WTC11 (cell line): ENCODE measurements at regions not wholly inside any gene's neighbourhood (a gene's known extent, or its start where the extent isn't known, plus 50 kb on each side); places are given as distances from the start of the nearest gene placed in this dataset.

Experiments used
- ATAC-seq: fragments of 200-7000 bp; cut with Tn5 transposase; 2 replicates; pipeline ENCODE4 v1.10.0; 2021; ENCODE audit warnings: mild to moderate bottlenecking, moderate library complexity
- CTCF ChIA-PET: fragments of 300-600 bp; sonication (Branson Sonifier 250); formaldehyde crosslinking; loops from one replicate; lab custom pipeline; 2021; ENCODE audit warnings: antibody characterized with exemption; lab: Charles Lee
- POLR2A ChIA-PET: fragments of 350-600 bp; sonication (Branson Sonifier 250); formaldehyde crosslinking; loops from one replicate; lab custom pipeline; 2021; ENCODE audit warnings: antibody characterized with exemption; lab: Charles Lee
- DNase-seq: peaks from one replicate; pipeline ENCODE4 v3.0.0; 2021; ENCODE audit warnings: low spot score
- H3K27ac Mint-ChIP-seq: 2 replicates; pipeline ENCODE4 v1.8.0; 2021; ENCODE audit warnings: mixed read lengths
- H3K27me3 Mint-ChIP-seq: 2 replicates; pipeline ENCODE4 v1.8.0; 2021; ENCODE audit warnings: low read depth, mild to moderate bottlenecking, moderate library complexity, mixed read lengths
- H3K36me3 Mint-ChIP-seq: 2 replicates; pipeline ENCODE4 v1.8.0; 2021; ENCODE audit warnings: mixed read lengths
- H3K4me1 Mint-ChIP-seq: 2 replicates; pipeline ENCODE4 v1.8.0; 2022; ENCODE audit warnings: mixed read lengths
- H3K4me3 Mint-ChIP-seq: 2 replicates; pipeline ENCODE4 v1.8.0; 2021; ENCODE audit warnings: mild to moderate bottlenecking, moderate library complexity, mixed read lengths
- H3K9me3 Mint-ChIP-seq: 2 replicates; pipeline ENCODE4 v1.8.0; 2021; ENCODE audit warnings: mixed read lengths
- CREB1 ChIP-seq: sonication (generic); formaldehyde crosslinking; IDR thresholded peaks from 2 replicates; pipeline ENCODE4 v1.8.0; 2023; ENCODE audit warnings: mild to moderate bottlenecking, missing genetic modification reagents
- FOXJ3 ChIP-seq: sonication (generic); formaldehyde crosslinking; IDR thresholded peaks from 2 replicates; pipeline ENCODE4 v1.9.0; 2021; ENCODE audit warnings: missing genetic modification reagents, mild to moderate bottlenecking, borderline replicate concordance
- GABPB1 ChIP-seq: sonication (generic); formaldehyde crosslinking; IDR thresholded peaks from 2 replicates; pipeline ENCODE4 v1.8.1; 2023; ENCODE audit warnings: mild to moderate bottlenecking, missing genetic modification reagents
- GRHL2 ChIP-seq: fragments of 250-450 bp; sonication (Bioruptor Pico); IDR thresholded peaks from 2 replicates; pipeline ENCODE4 v1.8.0; 2022; ENCODE audit warnings: mild to moderate bottlenecking, moderate library complexity; ENCODE audit not compliant: insufficient replicate concordance, severe bottlenecking
- JAZF1 ChIP-seq: fragments of 250-450 bp; sonication (Bioruptor Pico); IDR thresholded peaks from 2 replicates; pipeline ENCODE4 v1.9.0; 2021; ENCODE audit warnings: moderate library complexity, mild to moderate bottlenecking, inconsistent platforms
- NFATC4 ChIP-seq: fragments of 250-450 bp; sonication (Bioruptor Pico); IDR thresholded peaks from 2 replicates; pipeline ENCODE4 v1.9.0; 2021; ENCODE audit warnings: mild to moderate bottlenecking
- OVOL2 ChIP-seq: fragments of 250-450 bp; sonication (Bioruptor Pico); IDR thresholded peaks from 2 replicates; pipeline ENCODE4 v1.9.0; 2021; ENCODE audit warnings: mild to moderate bottlenecking, borderline replicate concordance
- RORB ChIP-seq: fragments of 250-450 bp; sonication (Bioruptor Pico); IDR thresholded peaks from 2 replicates; pipeline ENCODE4 v1.9.0; 2021; ENCODE audit warnings: mild to moderate bottlenecking
- TP53 ChIP-seq: sonication (generic); formaldehyde crosslinking; IDR thresholded peaks from 2 replicates; pipeline ENCODE4 v1.8.1; 2023; ENCODE audit warnings: mild to moderate bottlenecking, missing genetic modification reagents
- TF ChIP-seq, protein P1 (sequence below): fragments of 250-450 bp; sonication (Bioruptor Pico); IDR thresholded peaks from 2 replicates; pipeline ENCODE4 v1.9.0; 2021; ENCODE audit warnings: moderate library complexity, mild to moderate bottlenecking, inconsistent platforms, borderline replicate concordance
- TF ChIP-seq, protein P2 (sequence below): sonication (generic); formaldehyde crosslinking; conservative IDR thresholded peaks from 2 replicates; pipeline ENCODE4 v1.8.1; 2023; ENCODE audit warnings: mild to moderate bottlenecking, low read depth, missing genetic modification reagents, moderate library complexity
- TF ChIP-seq, protein P3 (sequence below): sonication (generic); formaldehyde crosslinking; IDR thresholded peaks from 2 replicates; pipeline ENCODE4 v1.8.0; 2023; ENCODE audit warnings: missing genetic modification reagents, mild to moderate bottlenecking, borderline replicate concordance
- TF ChIP-seq, protein P4 (sequence below): sonication (generic); formaldehyde crosslinking; IDR thresholded peaks from 2 replicates; pipeline ENCODE4 v1.8.0; 2023; ENCODE audit warnings: missing genetic modification reagents
- TF ChIP-seq, protein P5 (sequence below): fragments of 250-450 bp; sonication (Bioruptor Pico); IDR thresholded peaks from 2 replicates; pipeline ENCODE4 v1.9.0; 2021; ENCODE audit warnings: mild to moderate bottlenecking
- TF ChIP-seq, protein P6 (sequence below): fragments of 250-450 bp; sonication (Bioruptor Pico); IDR thresholded peaks from 2 replicates; pipeline ENCODE4 v2.1.2; 2022; ENCODE audit warnings: mild to moderate bottlenecking, moderate library complexity
- TF ChIP-seq, protein P7 (sequence below): sonication (generic); formaldehyde crosslinking; IDR thresholded peaks from 2 replicates; pipeline ENCODE4 v1.8.0; 2022; ENCODE audit warnings: missing genetic modification reagents
- TF ChIP-seq, protein P8 (sequence below): sonication (generic); formaldehyde crosslinking; IDR thresholded peaks from 2 replicates; pipeline ENCODE4 v1.8.1; 2023; ENCODE audit warnings: mild to moderate bottlenecking, missing genetic modification reagents, moderate library complexity

DNA sequence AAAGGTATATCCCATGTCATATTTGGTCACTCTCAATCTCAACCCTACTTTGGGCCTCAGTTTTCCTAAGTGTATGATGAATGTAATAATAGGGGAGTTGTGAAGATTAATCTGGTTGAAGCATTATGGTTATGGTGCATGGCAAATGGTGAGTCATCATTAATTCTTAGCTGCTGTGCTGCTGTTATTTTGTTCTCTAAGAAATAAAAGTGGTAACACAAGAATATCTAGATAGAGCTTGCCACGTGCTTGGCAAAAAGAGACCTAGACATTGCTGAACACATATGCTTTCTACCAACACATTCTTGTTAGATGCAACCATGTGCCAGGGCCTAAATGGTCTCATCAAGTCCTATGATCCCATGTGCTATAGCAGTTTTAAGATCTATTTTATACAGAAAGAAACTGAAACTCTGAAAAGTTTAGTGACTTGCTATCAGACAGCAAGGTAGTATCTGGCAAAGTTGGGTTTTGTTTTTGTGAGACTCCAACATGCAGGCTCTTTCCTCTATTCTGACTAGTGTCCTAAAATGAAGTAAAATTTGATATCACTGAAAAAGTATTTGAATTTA is 699.9 kb upstream of the MEF2C start:
- CTCF ChIA-PET = no interaction called here
- TF ChIP-seq, protein P1, sequence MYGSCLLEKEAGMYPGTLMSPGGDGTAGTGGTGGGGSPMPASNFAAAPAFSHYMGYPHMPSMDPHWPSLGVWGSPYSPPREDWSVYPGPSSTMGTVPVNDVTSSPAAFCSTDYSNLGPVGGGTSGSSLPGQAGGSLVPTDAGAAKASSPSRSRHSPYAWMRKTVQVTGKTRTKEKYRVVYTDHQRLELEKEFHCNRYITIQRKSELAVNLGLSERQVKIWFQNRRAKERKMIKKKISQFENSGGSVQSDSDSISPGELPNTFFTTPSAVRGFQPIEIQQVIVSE = no peak
- TF ChIP-seq, protein P2, sequence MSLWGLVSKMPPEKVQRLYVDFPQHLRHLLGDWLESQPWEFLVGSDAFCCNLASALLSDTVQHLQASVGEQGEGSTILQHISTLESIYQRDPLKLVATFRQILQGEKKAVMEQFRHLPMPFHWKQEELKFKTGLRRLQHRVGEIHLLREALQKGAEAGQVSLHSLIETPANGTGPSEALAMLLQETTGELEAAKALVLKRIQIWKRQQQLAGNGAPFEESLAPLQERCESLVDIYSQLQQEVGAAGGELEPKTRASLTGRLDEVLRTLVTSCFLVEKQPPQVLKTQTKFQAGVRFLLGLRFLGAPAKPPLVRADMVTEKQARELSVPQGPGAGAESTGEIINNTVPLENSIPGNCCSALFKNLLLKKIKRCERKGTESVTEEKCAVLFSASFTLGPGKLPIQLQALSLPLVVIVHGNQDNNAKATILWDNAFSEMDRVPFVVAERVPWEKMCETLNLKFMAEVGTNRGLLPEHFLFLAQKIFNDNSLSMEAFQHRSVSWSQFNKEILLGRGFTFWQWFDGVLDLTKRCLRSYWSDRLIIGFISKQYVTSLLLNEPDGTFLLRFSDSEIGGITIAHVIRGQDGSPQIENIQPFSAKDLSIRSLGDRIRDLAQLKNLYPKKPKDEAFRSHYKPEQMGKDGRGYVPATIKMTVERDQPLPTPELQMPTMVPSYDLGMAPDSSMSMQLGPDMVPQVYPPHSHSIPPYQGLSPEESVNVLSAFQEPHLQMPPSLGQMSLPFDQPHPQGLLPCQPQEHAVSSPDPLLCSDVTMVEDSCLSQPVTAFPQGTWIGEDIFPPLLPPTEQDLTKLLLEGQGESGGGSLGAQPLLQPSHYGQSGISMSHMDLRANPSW (CRISPR knock-in tag) = no peak
- TF ChIP-seq, protein P3, sequence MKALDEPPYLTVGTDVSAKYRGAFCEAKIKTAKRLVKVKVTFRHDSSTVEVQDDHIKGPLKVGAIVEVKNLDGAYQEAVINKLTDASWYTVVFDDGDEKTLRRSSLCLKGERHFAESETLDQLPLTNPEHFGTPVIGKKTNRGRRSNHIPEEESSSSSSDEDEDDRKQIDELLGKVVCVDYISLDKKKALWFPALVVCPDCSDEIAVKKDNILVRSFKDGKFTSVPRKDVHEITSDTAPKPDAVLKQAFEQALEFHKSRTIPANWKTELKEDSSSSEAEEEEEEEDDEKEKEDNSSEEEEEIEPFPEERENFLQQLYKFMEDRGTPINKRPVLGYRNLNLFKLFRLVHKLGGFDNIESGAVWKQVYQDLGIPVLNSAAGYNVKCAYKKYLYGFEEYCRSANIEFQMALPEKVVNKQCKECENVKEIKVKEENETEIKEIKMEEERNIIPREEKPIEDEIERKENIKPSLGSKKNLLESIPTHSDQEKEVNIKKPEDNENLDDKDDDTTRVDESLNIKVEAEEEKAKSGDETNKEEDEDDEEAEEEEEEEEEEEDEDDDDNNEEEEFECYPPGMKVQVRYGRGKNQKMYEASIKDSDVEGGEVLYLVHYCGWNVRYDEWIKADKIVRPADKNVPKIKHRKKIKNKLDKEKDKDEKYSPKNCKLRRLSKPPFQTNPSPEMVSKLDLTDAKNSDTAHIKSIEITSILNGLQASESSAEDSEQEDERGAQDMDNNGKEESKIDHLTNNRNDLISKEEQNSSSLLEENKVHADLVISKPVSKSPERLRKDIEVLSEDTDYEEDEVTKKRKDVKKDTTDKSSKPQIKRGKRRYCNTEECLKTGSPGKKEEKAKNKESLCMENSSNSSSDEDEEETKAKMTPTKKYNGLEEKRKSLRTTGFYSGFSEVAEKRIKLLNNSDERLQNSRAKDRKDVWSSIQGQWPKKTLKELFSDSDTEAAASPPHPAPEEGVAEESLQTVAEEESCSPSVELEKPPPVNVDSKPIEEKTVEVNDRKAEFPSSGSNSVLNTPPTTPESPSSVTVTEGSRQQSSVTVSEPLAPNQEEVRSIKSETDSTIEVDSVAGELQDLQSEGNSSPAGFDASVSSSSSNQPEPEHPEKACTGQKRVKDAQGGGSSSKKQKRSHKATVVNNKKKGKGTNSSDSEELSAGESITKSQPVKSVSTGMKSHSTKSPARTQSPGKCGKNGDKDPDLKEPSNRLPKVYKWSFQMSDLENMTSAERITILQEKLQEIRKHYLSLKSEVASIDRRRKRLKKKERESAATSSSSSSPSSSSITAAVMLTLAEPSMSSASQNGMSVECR (CRISPR knock-in tag) = no peak
- TF ChIP-seq TP53 (no peak), NFATC4 (CRISPR knock-in tag) (no peak), FOXJ3 (no peak), GABPB1 (CRISPR knock-in tag) (no peak), OVOL2 (CRISPR knock-in tag) (no peak), JAZF1 (CRISPR knock-in tag) (no peak), RORB (CRISPR knock-in tag) (no peak), CREB1 (CRISPR knock-in tag) (no peak), GRHL2 (CRISPR knock-in tag) (no peak)
- TF ChIP-seq, protein P4, sequence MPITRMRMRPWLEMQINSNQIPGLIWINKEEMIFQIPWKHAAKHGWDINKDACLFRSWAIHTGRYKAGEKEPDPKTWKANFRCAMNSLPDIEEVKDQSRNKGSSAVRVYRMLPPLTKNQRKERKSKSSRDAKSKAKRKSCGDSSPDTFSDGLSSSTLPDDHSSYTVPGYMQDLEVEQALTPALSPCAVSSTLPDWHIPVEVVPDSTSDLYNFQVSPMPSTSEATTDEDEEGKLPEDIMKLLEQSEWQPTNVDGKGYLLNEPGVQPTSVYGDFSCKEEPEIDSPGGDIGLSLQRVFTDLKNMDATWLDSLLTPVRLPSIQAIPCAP = no peak
- TF ChIP-seq, protein P5, sequence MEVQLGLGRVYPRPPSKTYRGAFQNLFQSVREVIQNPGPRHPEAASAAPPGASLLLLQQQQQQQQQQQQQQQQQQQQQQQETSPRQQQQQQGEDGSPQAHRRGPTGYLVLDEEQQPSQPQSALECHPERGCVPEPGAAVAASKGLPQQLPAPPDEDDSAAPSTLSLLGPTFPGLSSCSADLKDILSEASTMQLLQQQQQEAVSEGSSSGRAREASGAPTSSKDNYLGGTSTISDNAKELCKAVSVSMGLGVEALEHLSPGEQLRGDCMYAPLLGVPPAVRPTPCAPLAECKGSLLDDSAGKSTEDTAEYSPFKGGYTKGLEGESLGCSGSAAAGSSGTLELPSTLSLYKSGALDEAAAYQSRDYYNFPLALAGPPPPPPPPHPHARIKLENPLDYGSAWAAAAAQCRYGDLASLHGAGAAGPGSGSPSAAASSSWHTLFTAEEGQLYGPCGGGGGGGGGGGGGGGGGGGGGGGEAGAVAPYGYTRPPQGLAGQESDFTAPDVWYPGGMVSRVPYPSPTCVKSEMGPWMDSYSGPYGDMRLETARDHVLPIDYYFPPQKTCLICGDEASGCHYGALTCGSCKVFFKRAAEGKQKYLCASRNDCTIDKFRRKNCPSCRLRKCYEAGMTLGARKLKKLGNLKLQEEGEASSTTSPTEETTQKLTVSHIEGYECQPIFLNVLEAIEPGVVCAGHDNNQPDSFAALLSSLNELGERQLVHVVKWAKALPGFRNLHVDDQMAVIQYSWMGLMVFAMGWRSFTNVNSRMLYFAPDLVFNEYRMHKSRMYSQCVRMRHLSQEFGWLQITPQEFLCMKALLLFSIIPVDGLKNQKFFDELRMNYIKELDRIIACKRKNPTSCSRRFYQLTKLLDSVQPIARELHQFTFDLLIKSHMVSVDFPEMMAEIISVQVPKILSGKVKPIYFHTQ (CRISPR knock-in tag) = no peak
- TF ChIP-seq, protein P6, sequence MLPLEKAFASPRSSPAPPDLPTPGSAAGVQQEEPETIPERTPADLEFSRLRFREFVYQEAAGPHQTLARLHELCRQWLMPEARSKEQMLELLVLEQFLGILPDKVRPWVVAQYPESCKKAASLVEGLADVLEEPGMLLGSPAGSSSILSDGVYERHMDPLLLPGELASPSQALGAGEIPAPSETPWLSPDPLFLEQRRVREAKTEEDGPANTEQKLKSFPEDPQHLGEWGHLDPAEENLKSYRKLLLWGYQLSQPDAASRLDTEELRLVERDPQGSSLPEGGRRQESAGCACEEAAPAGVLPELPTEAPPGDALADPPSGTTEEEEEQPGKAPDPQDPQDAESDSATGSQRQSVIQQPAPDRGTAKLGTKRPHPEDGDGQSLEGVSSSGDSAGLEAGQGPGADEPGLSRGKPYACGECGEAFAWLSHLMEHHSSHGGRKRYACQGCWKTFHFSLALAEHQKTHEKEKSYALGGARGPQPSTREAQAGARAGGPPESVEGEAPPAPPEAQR (CRISPR knock-in tag) = no peak
- TF ChIP-seq, protein P7, sequence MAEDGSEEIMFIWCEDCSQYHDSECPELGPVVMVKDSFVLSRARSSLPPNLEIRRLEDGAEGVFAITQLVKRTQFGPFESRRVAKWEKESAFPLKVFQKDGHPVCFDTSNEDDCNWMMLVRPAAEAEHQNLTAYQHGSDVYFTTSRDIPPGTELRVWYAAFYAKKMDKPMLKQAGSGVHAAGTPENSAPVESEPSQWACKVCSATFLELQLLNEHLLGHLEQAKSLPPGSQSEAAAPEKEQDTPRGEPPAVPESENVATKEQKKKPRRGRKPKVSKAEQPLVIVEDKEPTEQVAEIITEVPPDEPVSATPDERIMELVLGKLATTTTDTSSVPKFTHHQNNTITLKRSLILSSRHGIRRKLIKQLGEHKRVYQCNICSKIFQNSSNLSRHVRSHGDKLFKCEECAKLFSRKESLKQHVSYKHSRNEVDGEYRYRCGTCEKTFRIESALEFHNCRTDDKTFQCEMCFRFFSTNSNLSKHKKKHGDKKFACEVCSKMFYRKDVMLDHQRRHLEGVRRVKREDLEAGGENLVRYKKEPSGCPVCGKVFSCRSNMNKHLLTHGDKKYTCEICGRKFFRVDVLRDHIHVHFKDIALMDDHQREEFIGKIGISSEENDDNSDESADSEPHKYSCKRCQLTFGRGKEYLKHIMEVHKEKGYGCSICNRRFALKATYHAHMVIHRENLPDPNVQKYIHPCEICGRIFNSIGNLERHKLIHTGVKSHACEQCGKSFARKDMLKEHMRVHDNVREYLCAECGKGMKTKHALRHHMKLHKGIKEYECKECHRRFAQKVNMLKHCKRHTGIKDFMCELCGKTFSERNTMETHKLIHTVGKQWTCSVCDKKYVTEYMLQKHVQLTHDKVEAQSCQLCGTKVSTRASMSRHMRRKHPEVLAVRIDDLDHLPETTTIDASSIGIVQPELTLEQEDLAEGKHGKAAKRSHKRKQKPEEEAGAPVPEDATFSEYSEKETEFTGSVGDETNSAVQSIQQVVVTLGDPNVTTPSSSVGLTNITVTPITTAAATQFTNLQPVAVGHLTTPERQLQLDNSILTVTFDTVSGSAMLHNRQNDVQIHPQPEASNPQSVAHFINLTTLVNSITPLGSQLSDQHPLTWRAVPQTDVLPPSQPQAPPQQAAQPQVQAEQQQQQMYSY (CRISPR knock-in tag) = no peak
- TF ChIP-seq, protein P8, sequence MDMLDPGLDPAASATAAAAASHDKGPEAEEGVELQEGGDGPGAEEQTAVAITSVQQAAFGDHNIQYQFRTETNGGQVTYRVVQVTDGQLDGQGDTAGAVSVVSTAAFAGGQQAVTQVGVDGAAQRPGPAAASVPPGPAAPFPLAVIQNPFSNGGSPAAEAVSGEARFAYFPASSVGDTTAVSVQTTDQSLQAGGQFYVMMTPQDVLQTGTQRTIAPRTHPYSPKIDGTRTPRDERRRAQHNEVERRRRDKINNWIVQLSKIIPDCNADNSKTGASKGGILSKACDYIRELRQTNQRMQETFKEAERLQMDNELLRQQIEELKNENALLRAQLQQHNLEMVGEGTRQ = no peak
- TF ChIP-seq, all 79 proteins: peak for 0
- no peak overlapping the region for H3K4me3 Mint-ChIP-seq
- POLR2A ChIA-PET = no interaction called here
- no peaks in the 10 kb centered on the region for H3K27me3 Mint-ChIP-seq
- H3K36me3 Mint-ChIP-seq = no peaks in the 10 kb centered on the region
- H3K4me1 Mint-ChIP-seq = peaks cover 14% of the 10 kb centered on the region
- ATAC-seq = no peak
- H3K27ac Mint-ChIP-seq = no peak overlapping the region
- peaks cover 19% of the 10 kb centered on the region for H3K9me3 Mint-ChIP-seq
- DNase-seq = no peak
